Thyroid gland (tissue), 4 donors: ENCODE measurements at regions not wholly inside any gene's neighbourhood (a gene's known extent, or its start where the extent isn't known, plus 50 kb on each side); places are given as distances from the start of the nearest gene placed in this dataset.

Experiments
- DNase-seq, 2 donors: peaks; one replicate each; pipeline ENCODE4 v3.0.0-alpha.2; 2019
- H3K27ac ChIP-seq, 3 donors: fragments of 200-600 bp; sonication (generic); 1 replicate in 2 of 3; 2 replicates in 1 of 3; pipeline ENCODE4 v1.5.1; 2016 to 2019; ENCODE audit warnings: mild to moderate bottlenecking in 1 of 3, moderate library complexity in 1 of 3
- H3K27me3 ChIP-seq: fragments of 200-600 bp; sonication (generic); one replicate; pipeline ENCODE4 v1.5.1; 2019
- H3K36me3 ChIP-seq, 2 donors: fragments of 200-600 bp; sonication (generic); one replicate each; pipeline ENCODE4 v1.5.1; 2016 to 2019
- H3K4me1 ChIP-seq, 2 donors: fragments of 200-600 bp; sonication (generic); one replicate each; pipeline ENCODE4 v1.5.1; 2017 to 2019
- H3K4me3 ChIP-seq, 3 donors: fragments of 200-600 bp; sonication (generic); replicated peaks in 1 of 3; 1 replicate in 2 of 3; 2 replicates in 1 of 3; pipeline ENCODE4 v1.5.1; 2016; ENCODE audit warnings: mild to moderate bottlenecking in 1 of 3
- H3K9me3 ChIP-seq: fragments of 200-600 bp; sonication (generic); one replicate; pipeline ENCODE4 v1.5.1; 2017
- CTCF ChIP-seq, 6 experiments: fragments of 200-600 bp in 3 of 6; fragments of 450-650 bp in 3 of 6; sonication (generic) in 3 of 6; IDR thresholded peaks; one replicate each; pipeline ENCODE4 v1.5.1; 2016 to 2019; ENCODE audit warnings: antibody characterized with exemption in 6 of 6, mild to moderate bottlenecking in 2 of 6, inconsistent platforms in 1 of 6, moderate library complexity in 1 of 6
- POLR2A ChIP-seq, 2 donors: fragments of 450-650 bp; IDR thresholded peaks; one replicate each; pipeline ENCODE4 v1.6.1; 2017; ENCODE audit warnings: antibody characterized with exemption in 2 of 2, mild to moderate bottlenecking in 2 of 2, moderate library complexity in 1 of 2
- WGBS, 2 donors: methylation state at CpG; one replicate each; pipeline ENCODE4 v1.1.5; 2017; 5-methylcytosine and 5-hydroxymethylcytosine counted together
- intact Hi-C: fragments of 100-400 bp; cut with DNase I; formaldehyde crosslinking; loops from one replicate; pipeline ENCODE4 v1.15.1; 2023

GRCh38 chr11:22473586-22473985 is 135.4 kb downstream of the SLC17A6 start:
- Histone ChIP-seq H3K36me3 (no peaks in the 10 kb centered on the region), H3K27ac (no peak overlapping the region), H3K4me1 (no peaks in the 10 kb centered on the region), H3K4me3 (no peak overlapping the region), H3K9me3 (no peaks in the 10 kb centered on the region), H3K27me3 (no peaks in the 10 kb centered on the region)
- DNase-seq: no peak
- WGBS, 2 donors: 90 to 91% methylated on average over 1 of the region's 1 CpG
- intact Hi-C loops: no loop called here
- no peak for TF ChIP-seq CTCF (IDR thresholded peaks at IDR 0.05)
- TF ChIP-seq POLR2A (IDR thresholded peaks at IDR 0.05): no peak

GRCh38 chr11:22472306-22472705 is 134.1 kb downstream of the SLC17A6 start:
- Histone ChIP-seq H3K4me1 (no peaks in the 10 kb centered on the region), H3K9me3 (no peaks in the 10 kb centered on the region), H3K27me3 (no peaks in the 10 kb centered on the region), H3K4me3 (no peak overlapping the region), H3K27ac (no peak overlapping the region), H3K36me3 (no peaks in the 10 kb centered on the region)
- intact Hi-C loops: no loop called here
- WGBS, 2 donors: 84 to 90% methylated on average over 7 of the region's 7 CpGs
- TF ChIP-seq POLR2A (IDR thresholded peaks at IDR 0.05): no peak
- TF ChIP-seq CTCF (IDR thresholded peaks at IDR 0.05): no peak
- DNase-seq: no peak

- Histone ChIP-seq H3K27ac (no peak overlapping the region), H3K27me3 (no peaks in the 10 kb centered on the region), H3K36me3 (no peaks in the 10 kb centered on the region), H3K9me3 (no peaks in the 10 kb centered on the region), H3K4me1 (no peaks in the 10 kb centered on the region), H3K4me3 (no peak overlapping the region)
- no peak for DNase-seq
- intact Hi-C loops: no loop called here
- 38 to 41% methylated on average over 2 of the region's 2 CpGs for WGBS, 2 donors
- no peak for TF ChIP-seq POLR2A (IDR thresholded peaks at IDR 0.05)
- no peak for TF ChIP-seq CTCF (IDR thresholded peaks at IDR 0.05)
Observed at GRCh38 chr11:22471385-22471784, 133.2 kb downstream of the SLC17A6 start.

- no peaks in the 10 kb centered on the region for H3K27me3 ChIP-seq
- intact Hi-C loops: no loop called here
- no peak for DNase-seq
- TF ChIP-seq CTCF (IDR thresholded peaks at IDR 0.05) (no peak), POLR2A (IDR thresholded peaks at IDR 0.05) (no peak)
- no peaks in the 10 kb centered on the region for H3K36me3 ChIP-seq
- no peak overlapping the region for H3K27ac ChIP-seq
- no peaks in the 10 kb centered on the region for H3K9me3 ChIP-seq
- no peaks in the 10 kb centered on the region for H3K4me1 ChIP-seq
- WGBS, 2 donors: 93 to 96% methylated on average over 2 of the region's 2 CpGs
- no peak overlapping the region for H3K4me3 ChIP-seq
Observed at GRCh38 chr11:22467741-22468140, 129.6 kb downstream of the SLC17A6 start.

GRCh38 chr11:22467248-22467647 is 129.1 kb downstream of the SLC17A6 start:
- TF ChIP-seq CTCF (IDR thresholded peaks at IDR 0.05) (no peak), POLR2A (IDR thresholded peaks at IDR 0.05) (no peak)
- Histone ChIP-seq H3K9me3 (no peaks in the 10 kb centered on the region), H3K27me3 (no peaks in the 10 kb centered on the region), H3K4me3 (no peak overlapping the region), H3K27ac (no peak overlapping the region), H3K4me1 (no peaks in the 10 kb centered on the region), H3K36me3 (no peaks in the 10 kb centered on the region)
- intact Hi-C loops: no loop called here
- DNase-seq: no peak
- 79 to 92% methylated on average over 2 of the region's 2 CpGs for WGBS, 2 donors
